ENCODE measurements at regions not wholly inside any gene's neighbourhood (a gene's known extent, or its start where the extent isn't known, plus 50 kb on each side); places are given as distances from the start of the nearest gene placed in this dataset.
"Not testable (repeated sequence)": the region's sequence is repeated elsewhere in the genome, so short reads cannot be mapped to it uniquely, and the experiment has no call there.

DNA sequence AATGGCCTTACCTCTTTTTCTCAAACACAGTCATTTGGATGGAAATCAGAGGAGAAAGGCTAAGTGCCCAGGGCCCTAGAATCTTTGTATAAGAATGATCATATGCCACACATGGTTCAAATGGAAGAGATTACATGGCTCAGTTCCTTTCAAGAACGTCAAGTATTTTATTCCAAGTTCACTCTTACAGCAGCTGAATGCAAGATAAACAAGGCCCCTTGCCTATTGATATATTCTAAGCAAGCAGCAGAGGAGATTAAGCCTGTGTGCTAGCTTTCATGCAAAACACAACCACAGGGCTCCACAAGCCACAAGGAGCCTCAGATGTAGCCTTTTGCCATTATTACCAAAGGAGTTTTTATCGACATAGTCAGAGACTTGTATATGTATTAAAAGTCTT lies 55.3 kb upstream of the SLCO6A1 start:
- DNase-seq: no peak

DNA sequence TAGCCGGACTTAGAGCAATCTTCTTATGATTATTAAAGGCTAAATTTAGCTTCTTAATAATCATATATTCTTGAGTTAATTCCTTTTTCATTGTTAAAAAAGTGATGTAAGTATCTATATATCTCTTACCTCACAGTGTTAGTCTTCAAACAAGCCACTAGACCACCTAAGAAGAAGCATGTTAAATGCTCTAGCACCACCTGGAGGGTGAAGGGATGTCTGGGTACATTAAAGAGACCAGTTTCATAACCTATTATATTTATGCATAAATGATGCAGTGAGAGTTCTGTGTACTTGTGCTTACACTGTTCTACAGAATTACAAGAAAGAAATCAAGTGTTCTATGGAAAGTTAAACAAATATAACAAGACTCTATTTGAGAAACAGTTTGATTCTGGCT lies 55.9 kb upstream of the SLCO6A1 start:
- no peak for DNase-seq

DNA sequence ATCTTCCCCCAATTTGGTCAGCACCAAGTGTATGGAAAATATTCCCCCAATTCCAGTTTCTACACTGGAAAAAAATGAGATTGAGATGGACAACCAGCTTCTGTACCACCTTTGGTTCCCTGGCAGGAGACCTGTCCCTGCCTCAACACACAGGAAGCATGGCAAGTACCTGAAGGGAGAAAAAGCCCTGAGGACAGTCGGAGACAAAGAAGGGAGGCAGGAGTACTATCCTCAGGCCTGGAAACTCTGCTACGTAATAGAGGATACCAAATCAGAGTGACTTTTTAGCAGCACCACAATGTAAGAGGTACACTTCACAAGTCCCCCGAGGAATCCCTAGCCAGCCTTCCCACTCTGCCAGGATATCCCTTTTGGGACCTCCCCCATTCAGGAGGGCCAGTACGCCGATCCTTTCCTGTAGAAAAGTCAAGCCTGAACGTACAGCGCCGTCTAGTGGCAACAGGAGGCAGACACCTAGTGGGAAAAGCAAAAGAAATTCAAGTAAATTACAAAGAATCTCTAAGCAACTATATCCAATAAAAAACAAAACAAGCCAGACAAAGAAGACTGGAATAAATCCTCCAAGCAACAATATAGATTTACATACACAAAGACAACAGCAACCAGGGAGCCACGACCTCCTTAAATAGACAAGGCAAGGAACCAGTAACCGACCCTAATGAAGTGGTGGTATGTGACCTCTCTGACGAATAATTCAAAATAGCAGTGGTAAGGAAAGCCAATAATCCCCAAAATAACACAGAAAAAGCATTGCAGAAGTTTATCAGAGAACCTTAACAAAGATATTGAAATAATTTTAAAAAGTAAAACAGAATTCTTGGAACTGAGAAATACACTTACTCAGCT lies 63.3 kb upstream of the SLCO6A1 start:
- no peak for DNase-seq

DNA sequence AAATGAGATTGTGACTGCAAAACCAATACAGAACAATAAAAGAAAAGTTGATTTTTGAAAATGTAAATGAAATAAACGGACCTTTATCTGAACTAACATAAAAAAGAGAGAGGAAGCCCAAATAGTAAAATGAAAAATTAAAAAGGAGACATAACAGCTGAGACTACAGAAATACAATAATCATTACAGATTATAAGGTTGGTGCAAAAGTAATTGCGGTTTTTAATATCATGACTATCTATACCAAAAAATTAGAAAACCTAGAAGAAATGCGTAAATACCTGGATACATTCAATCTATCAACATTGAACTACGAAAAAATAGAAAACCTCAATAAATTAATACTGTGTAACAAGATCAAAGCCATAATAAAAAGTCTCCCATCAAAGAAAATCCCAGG lies 71.9 kb upstream of the SLCO6A1 start:
- DNase-seq: no peak

DNA sequence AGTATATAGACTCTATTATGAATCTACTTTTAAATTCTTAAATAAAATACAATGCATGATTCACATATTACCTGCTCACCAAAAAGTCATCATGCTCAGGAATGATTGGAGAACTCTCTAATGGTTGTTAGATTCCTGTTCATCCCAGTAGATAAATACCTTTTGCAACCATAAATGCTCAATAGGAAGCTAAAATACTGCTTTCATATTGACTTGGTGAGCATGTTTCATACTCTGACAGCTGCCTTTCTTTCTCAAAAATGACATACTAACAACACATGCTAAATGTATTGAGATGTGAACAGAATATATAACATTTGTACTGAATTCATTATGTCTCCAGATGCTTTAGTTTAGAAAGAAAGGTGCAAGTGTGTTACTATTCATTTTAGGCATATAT lies 79.6 kb upstream of the SLCO6A1 start:
- no peak for DNase-seq

DNA sequence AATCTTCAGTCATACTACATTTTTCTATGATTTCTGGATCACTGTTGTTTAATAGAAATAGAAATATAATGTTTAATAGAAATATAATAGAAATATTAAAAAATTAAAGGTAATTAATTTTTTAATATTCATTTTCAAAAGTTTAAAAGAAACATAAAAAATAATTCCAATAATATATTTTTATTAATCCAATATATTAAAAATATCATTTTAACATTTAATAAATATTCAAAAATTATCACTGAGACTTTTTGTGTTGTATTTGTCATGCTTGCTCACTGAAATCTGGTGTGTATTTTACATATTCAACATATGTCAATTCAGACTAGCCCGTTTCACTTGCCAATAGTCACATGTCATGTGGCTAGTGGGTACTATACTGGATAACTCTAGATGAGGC lies 80.6 kb upstream of the SLCO6A1 start:
- no peak for DNase-seq

DNA sequence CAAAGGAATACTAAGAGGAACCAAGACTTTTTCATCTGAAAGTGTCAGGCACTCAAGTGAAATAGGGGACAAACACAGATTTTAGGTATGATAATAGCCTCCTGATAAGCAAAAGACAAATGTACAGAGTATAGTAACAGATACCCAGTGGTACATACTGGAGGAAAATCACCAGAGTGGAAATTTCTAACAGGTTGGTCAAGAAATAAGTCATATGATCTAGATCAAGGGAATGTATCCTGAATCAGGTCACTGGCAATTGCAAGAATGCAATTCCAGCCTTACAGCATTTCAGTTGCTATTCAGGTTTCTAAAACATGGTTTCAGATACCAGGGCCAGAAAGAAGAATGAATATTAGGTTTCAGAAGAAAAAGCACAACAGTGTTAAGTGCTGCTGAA lies 82.2 kb upstream of the SLCO6A1 start:
- no peak for DNase-seq

DNA sequence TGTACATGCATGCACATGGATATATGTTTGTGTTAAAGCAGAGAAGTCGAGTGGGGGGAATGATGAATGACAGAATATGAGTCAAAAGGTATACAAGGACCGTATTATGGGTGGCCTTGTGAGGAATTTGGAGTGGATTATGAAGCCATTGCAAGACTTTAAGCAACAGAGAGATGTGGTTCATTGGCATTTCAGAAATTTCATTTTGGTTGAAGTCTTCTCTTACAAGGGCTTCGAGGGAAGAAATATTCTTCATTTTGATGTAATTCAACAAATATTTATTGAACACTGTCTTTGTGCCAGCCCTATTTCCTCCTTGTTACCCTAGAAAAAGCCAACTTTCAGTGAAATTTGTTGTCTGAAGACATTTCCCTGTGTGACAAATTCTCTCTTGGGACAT lies 83.9 kb upstream of the SLCO6A1 start:
- no peak for DNase-seq

DNA sequence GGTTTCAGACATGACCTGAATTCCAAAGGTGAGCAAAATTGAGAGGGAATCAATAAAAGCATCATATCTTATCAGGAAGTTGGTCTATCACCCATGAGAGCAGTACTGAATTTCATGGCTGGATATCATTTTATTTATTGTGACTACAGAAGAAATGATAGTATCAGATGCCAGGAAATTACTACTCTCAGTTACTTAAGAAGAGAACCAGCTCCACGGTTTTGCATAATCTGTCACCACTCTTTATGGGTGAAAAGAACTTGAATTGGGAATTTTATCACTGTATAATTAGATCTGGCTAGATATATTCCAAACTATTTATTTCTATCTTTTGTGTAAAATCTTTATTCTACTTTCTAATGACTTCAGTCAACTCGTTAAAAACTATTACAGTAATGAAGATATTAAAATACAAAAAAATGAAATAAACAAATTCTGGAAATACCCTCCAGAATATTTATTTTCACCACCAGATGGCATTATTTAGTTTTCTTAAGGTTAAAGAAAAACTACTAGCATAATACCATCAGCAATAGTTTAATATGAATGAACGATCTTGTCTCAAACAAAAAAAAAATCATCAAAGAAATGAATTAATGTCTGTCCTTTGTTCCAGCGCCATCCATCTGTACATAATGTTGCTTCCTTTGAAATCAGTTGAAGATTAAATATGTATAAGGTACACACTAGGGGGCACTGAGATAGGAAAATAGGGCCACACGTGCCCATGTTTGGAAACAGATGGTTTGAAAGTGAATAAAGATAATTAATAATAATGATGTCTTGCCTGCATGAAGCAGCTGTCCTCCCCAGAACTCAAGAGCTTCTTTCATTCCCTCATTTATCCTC lies 84.7 kb upstream of the SLCO6A1 start:
- no peak for DNase-seq

DNA sequence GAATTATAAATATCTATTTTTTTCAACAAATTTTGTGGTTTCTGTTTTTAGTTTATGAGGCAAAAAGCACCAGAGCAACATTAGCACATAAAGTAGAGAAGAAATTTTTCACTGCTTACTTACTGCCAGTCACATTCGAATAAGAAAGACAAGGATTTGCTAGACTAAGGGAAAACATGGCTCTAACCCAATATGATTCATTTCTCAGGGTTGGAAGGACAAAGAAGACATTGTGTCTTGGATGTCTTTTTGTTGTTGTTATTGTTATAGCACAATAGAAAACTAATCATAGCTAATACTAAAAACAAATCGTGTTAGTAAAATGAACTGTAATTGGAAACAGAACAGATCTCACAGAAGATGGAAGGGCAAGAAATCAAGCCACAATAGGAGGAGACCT lies 90.9 kb upstream of the SLCO6A1 start:
- no peak for DNase-seq

DNA sequence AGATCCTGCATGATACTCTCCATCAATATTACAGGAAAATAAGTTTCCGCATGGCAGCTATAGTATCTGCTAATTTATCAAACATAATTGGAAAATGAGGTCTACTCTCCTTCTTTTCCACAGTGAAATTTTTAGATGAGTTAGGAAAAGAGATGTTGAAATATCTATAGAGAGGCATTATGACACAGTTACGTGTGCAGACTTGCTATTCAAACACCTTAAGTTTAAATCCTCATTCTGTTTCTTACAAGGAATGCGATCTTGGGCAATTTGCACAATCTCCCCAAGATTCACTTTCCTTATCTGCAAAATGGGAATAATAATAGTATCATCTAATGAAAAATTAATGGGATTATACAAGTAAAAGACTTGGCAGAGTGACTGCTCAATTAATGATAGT lies 91.7 kb upstream of the SLCO6A1 start:
- no peak for DNase-seq

DNA sequence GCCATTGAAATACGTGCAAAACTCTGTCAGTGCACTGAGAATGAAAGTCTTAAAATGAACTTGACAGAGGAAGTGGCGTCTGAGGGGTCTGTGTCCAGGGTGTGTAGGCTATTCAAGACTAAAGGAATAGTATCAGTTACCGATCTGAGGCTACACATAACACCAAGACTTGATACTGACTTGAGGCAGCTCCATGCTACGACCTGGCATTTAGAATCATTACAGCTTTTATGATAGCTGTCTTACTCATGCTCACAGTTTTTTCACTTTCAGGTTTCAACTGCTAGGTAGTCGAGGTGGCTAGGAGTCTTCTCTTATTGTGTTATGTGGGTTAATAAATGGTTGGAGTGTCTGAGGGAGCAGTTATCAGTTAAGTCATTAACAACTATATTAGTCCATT lies 92.8 kb upstream of the SLCO6A1 start:
- DNase-seq: no peak

DNA sequence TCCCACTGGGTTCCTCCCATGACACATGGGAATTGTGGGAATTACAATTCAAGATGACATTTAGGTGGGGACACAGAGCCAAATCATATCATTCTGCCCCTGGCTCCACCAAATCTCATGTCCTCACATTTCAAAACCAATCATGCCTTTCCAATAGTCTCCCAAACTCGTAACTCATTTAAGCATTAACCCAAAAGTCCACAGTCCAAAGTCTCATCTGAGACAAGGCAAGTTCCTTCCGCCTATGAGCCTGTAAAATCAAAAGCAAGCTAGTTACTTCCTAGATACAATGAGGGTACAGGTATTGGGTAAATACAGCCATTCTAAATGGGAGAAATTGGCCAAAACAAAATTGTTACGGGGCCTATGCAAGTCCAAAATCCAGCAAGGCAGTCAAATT lies 93.8 kb upstream of the SLCO6A1 start:
- not testable (repeated sequence) for DNase-seq

DNA sequence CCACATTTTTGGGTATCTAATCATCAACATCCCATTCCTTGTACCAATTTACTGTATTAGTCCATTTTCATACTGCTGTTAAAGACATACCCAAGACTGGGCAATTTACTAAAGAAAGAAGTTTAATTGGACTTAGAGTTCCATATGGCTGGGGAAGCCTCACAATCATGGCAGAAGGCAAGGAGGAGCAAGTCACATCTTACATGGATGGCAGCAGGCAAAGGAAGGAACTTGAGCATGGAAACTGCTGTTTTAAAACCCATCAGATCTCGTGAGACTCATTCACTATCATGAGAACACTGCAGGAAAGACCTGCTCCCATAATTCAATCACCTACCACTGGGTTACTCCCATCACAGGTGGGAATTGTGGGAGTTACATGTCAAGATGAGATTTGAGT lies 95.4 kb upstream of the SLCO6A1 start:
- no peak for DNase-seq

DNA sequence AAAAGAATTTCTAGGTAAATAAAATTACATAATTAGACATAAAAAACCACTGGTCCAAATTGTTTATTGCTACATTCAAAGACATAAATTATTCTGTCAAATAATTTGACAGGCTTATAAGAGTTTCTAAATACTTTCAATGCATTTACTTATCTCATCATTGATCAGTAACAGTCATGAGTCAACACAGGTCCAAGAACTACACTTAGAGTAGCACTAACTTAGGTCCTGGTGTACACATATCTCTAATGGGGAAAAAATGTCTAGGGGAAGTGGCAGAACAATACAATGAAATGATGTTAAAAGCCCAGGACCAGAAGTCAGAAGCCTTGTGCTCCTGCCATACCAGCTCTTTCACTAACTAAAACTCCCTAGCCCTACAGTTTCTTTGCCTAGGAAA lies 96.5 kb upstream of the SLCO6A1 start:
- no peak for DNase-seq

DNA sequence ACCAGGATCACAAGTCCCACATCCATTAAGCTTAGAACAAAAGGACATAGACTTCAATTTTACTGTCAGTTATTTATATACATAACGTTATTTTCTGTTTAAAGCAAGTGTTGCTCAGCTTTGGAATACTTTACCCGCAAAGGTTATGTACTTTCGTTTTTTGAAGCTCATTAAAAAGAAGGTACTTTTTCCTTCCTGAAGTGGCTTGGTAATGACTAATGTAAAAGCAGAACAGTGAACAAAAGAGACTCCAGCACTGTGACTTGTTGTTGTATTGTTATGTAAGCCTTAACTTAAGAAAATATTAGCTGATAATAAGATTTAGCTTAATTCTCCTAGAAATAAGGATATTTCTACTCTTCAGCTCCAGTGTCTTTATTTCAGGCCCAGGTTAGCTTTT lies 97.3 kb upstream of the SLCO6A1 start:
- no peak for DNase-seq

DNA sequence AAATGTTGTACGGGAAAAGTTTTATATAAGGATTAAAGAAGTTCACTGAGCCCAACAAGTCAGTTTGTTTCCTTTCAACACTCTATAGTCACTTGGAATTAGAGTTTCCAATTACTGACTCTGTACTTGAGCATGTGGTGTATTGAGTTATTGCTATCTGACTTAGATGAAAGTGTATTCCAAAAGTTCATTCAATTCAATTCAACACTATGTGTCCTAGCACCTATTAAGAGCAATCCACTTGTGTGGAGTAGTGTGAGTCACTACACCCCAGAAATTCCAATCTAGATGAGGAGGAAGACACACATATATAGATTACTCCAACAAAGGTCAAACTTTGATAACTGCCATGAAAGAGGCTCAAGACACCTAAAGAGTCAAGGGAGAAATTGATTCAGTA lies 98.2 kb upstream of the SLCO6A1 start:
- no peak for DNase-seq

DNA sequence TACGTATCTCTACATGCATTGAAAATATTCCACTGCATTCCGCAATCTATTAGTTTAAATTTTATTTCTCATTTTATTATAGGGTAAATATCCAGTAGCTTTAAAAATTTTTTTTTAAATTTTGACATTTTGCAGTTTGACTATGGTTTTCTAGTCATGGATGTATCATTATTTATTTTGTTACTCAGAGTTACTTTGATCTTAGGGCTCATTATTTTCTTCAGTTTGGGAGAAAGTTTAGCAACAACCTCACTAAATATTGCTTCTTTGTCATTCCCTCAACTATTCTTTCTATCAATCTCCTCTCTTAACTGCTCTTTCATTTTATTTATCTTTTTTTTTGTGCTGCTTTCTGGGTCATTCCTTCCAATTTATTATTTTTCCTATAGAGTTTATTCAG lies 100.5 kb upstream of the SLCO6A1 start:
- DNase-seq: no peak

DNA sequence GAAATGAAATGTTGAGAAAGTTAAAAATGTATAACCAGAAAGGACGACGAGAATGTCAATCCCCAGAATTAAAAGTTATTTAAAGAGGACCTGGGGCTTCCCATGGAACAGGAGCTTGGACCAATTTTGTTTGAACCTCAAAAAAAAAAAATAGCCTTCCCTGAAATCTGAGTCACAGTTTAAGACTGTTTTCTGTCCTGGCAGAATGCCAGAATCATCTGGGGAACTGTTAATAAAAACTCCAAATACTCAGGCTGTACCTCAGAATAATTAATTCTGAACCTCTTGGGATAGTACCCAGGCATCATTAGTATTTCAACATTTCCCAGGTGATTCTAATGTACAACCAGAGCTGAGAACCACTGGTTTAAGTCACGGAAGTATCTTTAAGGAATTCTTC lies 102.2 kb upstream of the SLCO6A1 start:
- no peak for DNase-seq

DNA sequence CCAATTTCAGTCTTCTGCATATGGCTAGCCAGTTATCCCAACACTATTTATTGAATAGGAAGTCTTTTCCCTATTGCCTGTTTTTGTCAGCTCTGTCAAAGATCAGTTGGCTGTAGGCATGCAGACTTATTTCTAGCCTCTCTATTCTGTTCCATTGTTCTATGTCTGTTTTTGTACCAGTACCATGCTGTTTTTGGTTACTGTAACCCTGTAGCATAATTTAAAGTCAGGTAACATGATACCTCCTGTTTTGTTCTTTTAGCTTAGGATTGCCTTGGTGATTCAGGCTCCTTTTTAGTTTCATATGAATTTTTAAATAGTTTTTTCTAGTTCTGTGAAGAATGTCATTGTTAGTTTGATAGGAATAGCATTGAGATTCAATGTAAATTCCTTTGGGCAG lies 104.9 kb upstream of the SLCO6A1 start:
- no peak for DNase-seq

DNA sequence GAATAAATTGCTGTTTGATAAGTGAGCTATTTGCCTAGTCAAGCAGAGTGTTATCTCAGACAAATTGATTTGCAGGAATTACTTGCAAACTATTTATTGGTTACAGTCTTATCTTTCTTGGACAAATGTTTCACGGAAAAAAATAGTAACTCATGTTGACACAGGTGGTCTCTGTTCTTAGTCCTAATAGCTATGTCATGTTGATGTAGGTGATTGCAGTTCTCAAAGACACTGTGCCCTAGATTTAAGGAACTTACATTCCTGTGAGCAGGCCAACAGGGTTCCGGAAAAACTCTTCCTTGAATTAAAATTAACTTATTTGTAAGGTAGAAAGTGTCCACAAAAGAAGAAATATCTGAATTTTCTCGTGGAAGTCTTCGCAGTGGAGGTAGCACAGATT lies 109.6 kb upstream of the SLCO6A1 start:
- DNase-seq: no peak

DNA sequence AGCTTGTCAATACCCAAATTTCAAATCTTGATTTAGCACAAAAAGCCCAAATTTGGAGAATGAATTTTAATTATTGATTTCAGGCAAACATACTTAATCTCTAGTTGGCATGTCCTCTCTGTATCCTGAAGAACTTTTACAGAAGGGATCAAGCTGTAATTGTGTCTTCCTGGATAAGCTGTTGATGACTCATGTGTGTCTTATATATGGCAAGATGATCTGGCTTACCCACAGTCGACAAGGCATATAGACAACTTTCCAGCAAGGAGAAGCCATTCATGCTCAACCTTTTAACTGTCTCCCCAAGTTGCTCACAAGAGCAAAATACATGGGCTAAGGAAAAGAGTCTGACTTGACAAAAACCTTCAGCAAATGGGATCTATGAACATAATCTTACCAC lies 112.5 kb upstream of the SLCO6A1 start:
- no peak for DNase-seq

DNA sequence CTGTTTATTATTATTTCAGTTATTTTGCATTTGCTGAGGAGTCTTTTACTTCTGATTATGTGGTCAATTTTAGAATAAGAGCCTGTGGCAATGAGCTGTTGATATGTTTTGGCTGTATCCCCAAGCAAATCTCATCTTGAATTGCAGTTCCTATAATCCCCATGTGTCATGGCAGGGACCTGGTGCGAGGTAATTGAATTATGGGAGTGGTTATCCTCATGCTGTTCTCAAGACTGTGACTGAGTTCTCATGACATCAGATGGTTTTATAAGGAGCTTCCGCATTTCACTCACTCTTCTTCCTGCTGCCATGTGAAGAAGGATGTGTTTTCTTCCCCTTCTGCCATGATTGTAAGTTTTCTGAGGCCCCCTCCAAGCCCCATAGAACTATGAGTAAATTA lies 114.9 kb upstream of the SLCO6A1 start:
- no peak for DNase-seq

Measured in stimulated activated CD4-positive, alpha-beta T cell treated with anti-CD3 and anti-CD28 coated beads, Interleukin-4, amount 100 ng/mL, for 4 hours (primary cell).